Caco-2 (cell line): ENCODE measurements at regions not wholly inside any gene's neighbourhood (a gene's known extent, or its start where the extent isn't known, plus 50 kb on each side); places are given as distances from the start of the nearest gene placed in this dataset.

Source experiments
- BruUV-seq: library from RNA; stranded (reverse); fragments of 400-500 nt; replicated peaks from 2 replicates; lab custom pipeline; 2021; lab: Mats Ljungman, UMichigan
- CTCF ChIA-PET: fragments of 300-600 bp; sonication (Branson Sonifier 250); formaldehyde crosslinking; loops from one replicate; lab custom pipeline; 2022; ENCODE audit warnings: antibody characterized with exemption; lab: Charles Lee
- POLR2A ChIA-PET: fragments of 300-600 bp; sonication (Branson Sonifier 250); formaldehyde crosslinking; loops from one replicate; lab custom pipeline; 2022; ENCODE audit warnings: antibody characterized with exemption; lab: Charles Lee
- DNase-seq, 2 experiments: peaks; one replicate each; pipeline versions ENCODE4 v3.0.0 to v3.0.0-alpha.2; 2020 to 2022
- H3K27me3 ChIP-seq: replicated peaks from 2 replicates; pipeline ENCODE4 v1.6.0; 2011; ENCODE audit warnings: low read length; ENCODE audit not compliant: control insufficient read depth, insufficient read depth
- H3K36me3 ChIP-seq: 2 replicates; pipeline ENCODE4 v1.5.1; 2011; ENCODE audit warnings: low read length; ENCODE audit not compliant: control insufficient read depth, insufficient read depth
- H3K4me1 ChIP-seq: fragments of 250-450 bp; sonication (Bioruptor Pico); 2 replicates; pipeline ENCODE4 v1.5.1; 2020; ENCODE audit warnings: mild to moderate bottlenecking
- H3K4me3 ChIP-seq: 2 replicates; pipeline ENCODE4 v1.5.1; 2011; ENCODE audit warnings: low read depth, mild to moderate bottlenecking, control low read depth, low read length
- H3K9me3 ChIP-seq: fragments of 250-450 bp; sonication (Bioruptor Pico); 2 replicates; pipeline ENCODE4 v1.5.1; 2020; ENCODE audit warnings: mild to moderate bottlenecking, moderate library complexity
- H3K27ac Mint-ChIP-seq: one replicate; pipeline ENCODE4 v1.8.0; 2022; ENCODE audit warnings: mixed read lengths; ENCODE audit not compliant: unreplicated experiment
- H3K27me3 Mint-ChIP-seq: one replicate; pipeline ENCODE4 v1.8.0; 2022; ENCODE audit warnings: mixed read lengths; ENCODE audit not compliant: insufficient read depth, unreplicated experiment
- H3K36me3 Mint-ChIP-seq: one replicate; pipeline ENCODE4 v1.8.0; 2022; ENCODE audit warnings: mild to moderate bottlenecking, mixed read lengths; ENCODE audit not compliant: insufficient read depth, unreplicated experiment
- H3K4me1 Mint-ChIP-seq: one replicate; pipeline ENCODE4 v1.8.0; 2022; ENCODE audit warnings: low read depth, mixed read lengths; ENCODE audit not compliant: unreplicated experiment
- H3K4me3 Mint-ChIP-seq: one replicate; pipeline ENCODE4 v1.8.0; 2022; ENCODE audit warnings: mild to moderate bottlenecking, moderate library complexity, mixed read lengths; ENCODE audit not compliant: unreplicated experiment
- H3K9me3 Mint-ChIP-seq: one replicate; pipeline ENCODE4 v1.8.0; 2022; ENCODE audit warnings: mixed read lengths; ENCODE audit not compliant: unreplicated experiment
- intact Hi-C: fragments of 100-400 bp; cut with micrococcal nuclease; formaldehyde crosslinking; loops from one replicate; pipeline ENCODE4 v1.10.0; 2022; ENCODE audit not compliant: unreplicated experiment
- TF ChIP-seq, protein P1 (sequence below), 2 experiments: fragments of 200-600 bp in 1 of 2; IDR thresholded peaks; 1 replicate in 1 of 2; 2 replicates in 1 of 2; pipeline versions ENCODE4 v1.5.1 to v1.8.0; 2011 to 2022; ENCODE audit warnings: antibody characterized with exemption in 1 of 2, control low read depth in 1 of 2, inconsistent platforms in 1 of 2, low read depth in 1 of 2, low read length in 1 of 2, mild to moderate bottlenecking in 1 of 2, moderate library complexity in 1 of 2; ENCODE audit not compliant: insufficient read depth in 1 of 2, severe bottlenecking in 1 of 2, unreplicated experiment in 1 of 2

DNA sequence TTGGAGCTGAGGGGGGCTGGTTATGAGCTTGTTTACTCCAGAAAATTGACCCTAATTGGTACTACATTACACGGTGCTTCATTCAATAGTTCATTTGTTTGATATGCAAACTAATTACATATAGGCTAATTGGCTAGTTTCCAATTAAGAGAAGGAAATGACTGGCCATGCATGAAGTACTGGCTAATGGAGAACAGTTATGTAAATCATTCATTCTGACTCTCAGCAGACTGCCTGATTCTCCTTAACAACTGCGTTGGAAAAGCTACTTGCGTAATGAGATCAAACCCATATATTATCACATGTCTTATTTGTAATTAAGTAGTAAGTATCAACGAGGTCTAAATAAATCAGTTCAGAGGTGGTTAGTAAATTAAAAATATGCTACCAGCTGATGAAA is 81.8 kb upstream of the CTTNBP2 start:
- BruUV-seq, result no TSS peak
- no peaks in the 10 kb centered on the region for H3K36me3 Mint-ChIP-seq
- Histone ChIP-seq H3K27me3 (no peaks in the 10 kb centered on the region), H3K4me3 (no peak overlapping the region), H3K4me1 (no peaks in the 10 kb centered on the region), H3K36me3 (no peaks in the 10 kb centered on the region), H3K9me3 (no peaks in the 10 kb centered on the region)
- intact Hi-C loops, result no loop called here
- no peak overlapping the region for H3K27ac Mint-ChIP-seq
- no peaks in the 10 kb centered on the region for H3K9me3 Mint-ChIP-seq
- peaks cover 9% of the 10 kb centered on the region for H3K4me1 Mint-ChIP-seq
- no peak for DNase-seq
- H3K27me3 Mint-ChIP-seq, result peaks cover 6% of the 10 kb centered on the region
- no peak overlapping the region for H3K4me3 Mint-ChIP-seq
- ChIA-PET POLR2A (no interaction called here), CTCF (no interaction called here)
- TF ChIP-seq, protein P1, sequence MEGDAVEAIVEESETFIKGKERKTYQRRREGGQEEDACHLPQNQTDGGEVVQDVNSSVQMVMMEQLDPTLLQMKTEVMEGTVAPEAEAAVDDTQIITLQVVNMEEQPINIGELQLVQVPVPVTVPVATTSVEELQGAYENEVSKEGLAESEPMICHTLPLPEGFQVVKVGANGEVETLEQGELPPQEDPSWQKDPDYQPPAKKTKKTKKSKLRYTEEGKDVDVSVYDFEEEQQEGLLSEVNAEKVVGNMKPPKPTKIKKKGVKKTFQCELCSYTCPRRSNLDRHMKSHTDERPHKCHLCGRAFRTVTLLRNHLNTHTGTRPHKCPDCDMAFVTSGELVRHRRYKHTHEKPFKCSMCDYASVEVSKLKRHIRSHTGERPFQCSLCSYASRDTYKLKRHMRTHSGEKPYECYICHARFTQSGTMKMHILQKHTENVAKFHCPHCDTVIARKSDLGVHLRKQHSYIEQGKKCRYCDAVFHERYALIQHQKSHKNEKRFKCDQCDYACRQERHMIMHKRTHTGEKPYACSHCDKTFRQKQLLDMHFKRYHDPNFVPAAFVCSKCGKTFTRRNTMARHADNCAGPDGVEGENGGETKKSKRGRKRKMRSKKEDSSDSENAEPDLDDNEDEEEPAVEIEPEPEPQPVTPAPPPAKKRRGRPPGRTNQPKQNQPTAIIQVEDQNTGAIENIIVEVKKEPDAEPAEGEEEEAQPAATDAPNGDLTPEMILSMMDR (IDR thresholded peaks at IDR 0.05; ENCODE audit: insufficient read depth in 1 of 2, low read depth in 1 of 2, low read length in 1 of 2, severe bottlenecking in 1 of 2, unreplicated experiment in 1 of 2), result no peak

DNA sequence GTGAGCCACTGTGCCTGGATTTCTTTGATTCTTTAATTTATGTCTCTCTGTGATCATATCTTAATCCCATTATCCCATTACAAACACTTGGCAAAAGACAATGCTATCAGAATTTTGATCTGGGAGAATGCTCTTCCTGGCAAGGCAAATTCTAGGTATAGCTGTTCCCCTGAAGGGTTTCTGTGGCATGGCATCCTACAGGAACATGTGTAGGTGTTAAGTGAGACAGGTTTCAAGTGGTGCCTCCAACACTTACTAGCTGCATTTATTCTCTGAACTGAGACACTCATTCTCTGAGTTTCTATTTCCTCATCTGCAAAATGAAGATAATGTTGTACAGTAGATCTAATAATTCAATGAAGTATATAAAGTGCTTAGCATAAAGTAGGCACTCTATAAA is 87.1 kb upstream of the CTTNBP2 start:
- Histone ChIP-seq H3K4me1 (no peaks in the 10 kb centered on the region), H3K9me3 (no peaks in the 10 kb centered on the region; the same call in 1 of the 2 replicates), H3K27me3 (no peaks in the 10 kb centered on the region), H3K4me3 (no peak overlapping the region), H3K36me3 (no peaks in the 10 kb centered on the region)
- no peak for DNase-seq
- intact Hi-C loops, result no loop called here
- peaks cover 10% of the 10 kb centered on the region for H3K27me3 Mint-ChIP-seq
- ChIA-PET POLR2A (no interaction called here), CTCF (no interaction called here)
- H3K4me3 Mint-ChIP-seq, result no peak overlapping the region
- H3K4me1 Mint-ChIP-seq, result peaks cover 10% of the 10 kb centered on the region
- no TSS peak for BruUV-seq
- no peaks in the 10 kb centered on the region for H3K9me3 Mint-ChIP-seq
- no peak overlapping the region for H3K27ac Mint-ChIP-seq
- TF ChIP-seq, protein P1 (IDR thresholded peaks at IDR 0.05; ENCODE audit: insufficient read depth in 1 of 2, low read depth in 1 of 2, low read length in 1 of 2, severe bottlenecking in 1 of 2, unreplicated experiment in 1 of 2), result no peak
- no peaks in the 10 kb centered on the region for H3K36me3 Mint-ChIP-seq

DNA sequence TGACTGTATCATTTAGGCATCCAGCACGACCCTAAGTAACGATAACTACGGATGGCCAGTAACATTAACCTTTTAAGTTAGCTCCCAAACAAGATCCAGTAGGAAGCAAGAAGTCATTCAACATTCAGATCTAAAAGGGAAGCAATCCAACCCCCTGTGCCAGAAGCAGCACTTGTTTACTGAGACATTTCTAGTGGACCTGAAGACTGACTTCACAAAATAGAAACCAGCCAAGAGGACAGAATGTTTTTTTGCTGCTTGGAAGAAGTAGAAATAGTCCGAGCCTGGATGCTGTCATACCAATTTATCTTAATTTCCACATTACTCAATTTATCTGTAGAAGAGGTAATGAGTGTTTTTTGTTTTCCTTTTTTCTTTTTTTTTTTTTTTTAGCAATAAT is 88.0 kb upstream of the CTTNBP2 start:
- no TSS peak for BruUV-seq
- POLR2A ChIA-PET, result no interaction called here
- Histone ChIP-seq H3K4me3 (no peak overlapping the region), H3K36me3 (no peaks in the 10 kb centered on the region), H3K4me1 (no peaks in the 10 kb centered on the region), H3K27me3 (no peaks in the 10 kb centered on the region), H3K9me3 (no peaks in the 10 kb centered on the region; the same call in 1 of the 2 replicates)
- no peak overlapping the region for H3K27ac Mint-ChIP-seq
- H3K4me1 Mint-ChIP-seq, result peaks cover 10% of the 10 kb centered on the region
- peaks cover 13% of the 10 kb centered on the region for H3K27me3 Mint-ChIP-seq
- no peak for DNase-seq
- H3K9me3 Mint-ChIP-seq, result no peaks in the 10 kb centered on the region
- no peaks in the 10 kb centered on the region for H3K36me3 Mint-ChIP-seq
- TF ChIP-seq, protein P1 (IDR thresholded peaks at IDR 0.05; ENCODE audit: insufficient read depth in 1 of 2, low read depth in 1 of 2, low read length in 1 of 2, severe bottlenecking in 1 of 2, unreplicated experiment in 1 of 2), result no peak
- CTCF ChIA-PET, result no interaction called here
- intact Hi-C loops, result no loop called here
- no peak overlapping the region for H3K4me3 Mint-ChIP-seq
